WI38 (cell line): ENCODE measurements at regions not wholly inside any gene's neighbourhood (a gene's known extent, or its start where the extent isn't known, plus 50 kb on each side); places are given as distances from the start of the nearest gene placed in this dataset.

Experiments
- H3K4me3 ChIP-seq: 2 replicates; pipeline ENCODE4 v1.5.1; 2011; ENCODE audit warnings: low read depth, mild to moderate bottlenecking, control low read depth, low read length
- CTCF ChIP-seq: IDR thresholded peaks from 2 replicates; pipeline ENCODE4 v1.5.1; 2012; ENCODE audit warnings: low read depth, mild to moderate bottlenecking, control low read depth, low read length

GRCh38 chr5:56561455-56561854 lies 253.9 kb upstream of the MAP3K1 start:
- H3K4me3 ChIP-seq = no peak overlapping the region
- no peak for TF ChIP-seq CTCF

GRCh38 chr5:56558131-56558745 lies 257.1 kb upstream of the MAP3K1 start:
- TF ChIP-seq CTCF = no peak

GRCh38 chr5:56557198-56557597 lies 258.2 kb upstream of the MAP3K1 start:
- no peak overlapping the region for H3K4me3 ChIP-seq
- no peak for TF ChIP-seq CTCF

More at GRCh38 chr5:56558131-56558745, 257.1 kb upstream of the MAP3K1 start:
- H3K4me3 ChIP-seq = no peak overlapping the region

- H3K4me3 ChIP-seq = no peak overlapping the region
- TF ChIP-seq CTCF = no peak
Observed at GRCh38 chr5:56552612-56553268, 262.6 kb upstream of the MAP3K1 start.

GRCh38 chr5:56550227-56550626 lies 265.1 kb upstream of the MAP3K1 start:
- no peak overlapping the region for H3K4me3 ChIP-seq
- no peak for TF ChIP-seq CTCF

- TF ChIP-seq CTCF = no peak
- no peak overlapping the region for H3K4me3 ChIP-seq
Observed at GRCh38 chr5:56549096-56549886, 266.1 kb upstream of the MAP3K1 start.

- no peak for TF ChIP-seq CTCF
- no peak overlapping the region for H3K4me3 ChIP-seq
Observed at GRCh38 chr5:56545016-56545415, 270.3 kb upstream of the MAP3K1 start.
